Astrocyte (in vitro differentiated cells and primary cell): ENCODE measurements at regions not wholly inside any gene's neighbourhood (a gene's known extent, or its start where the extent isn't known, plus 50 kb on each side); places are given as distances from the start of the nearest gene placed in this dataset.

ENCODE experiments used
- DNase-seq: peaks from one replicate; pipeline ENCODE4 v3.0.0-alpha.2; 2010; ENCODE audit warnings: low read depth
- FAIRE-seq: peaks from 2 replicates; lab custom pipeline; 2011; peaks lifted over from hg19 to GRCh38; lab: Jason Lieb, UNC
- H2AFZ ChIP-seq: 2 replicates; pipeline ENCODE4 v1.6.0; 2012; ENCODE audit warnings: low read depth, low read length, inconsistent platforms
- H3K27ac ChIP-seq: 2 replicates; pipeline ENCODE4 v1.5.1; 2011; ENCODE audit warnings: low read depth, low read length, inconsistent platforms
- H3K27me3 ChIP-seq: 2 replicates; pipeline ENCODE4 v1.6.0; 2011; ENCODE audit warnings: low read length, inconsistent platforms; ENCODE audit not compliant: insufficient read depth
- H3K36me3 ChIP-seq: 2 replicates; pipeline ENCODE4 v1.5.1; 2011; ENCODE audit warnings: low read length, inconsistent platforms; ENCODE audit not compliant: insufficient read depth
- H3K4me1 ChIP-seq: 2 replicates; pipeline ENCODE4 v1.5.1; 2011; ENCODE audit warnings: low read length, inconsistent platforms; ENCODE audit not compliant: insufficient read depth
- H3K4me2 ChIP-seq: 2 replicates; pipeline ENCODE4 v1.6.0; 2012; ENCODE audit warnings: low read length, inconsistent platforms
- H3K4me3 ChIP-seq: 2 replicates; pipeline ENCODE4 v1.5.1; 2011; ENCODE audit warnings: low read depth, mild to moderate bottlenecking, low read length, inconsistent platforms; ENCODE audit not compliant: insufficient read depth
- H3K79me2 ChIP-seq: 2 replicates; pipeline ENCODE4 v1.6.0; 2012; ENCODE audit warnings: mild to moderate bottlenecking, low read length, inconsistent platforms; ENCODE audit not compliant: insufficient read depth
- H3K9ac ChIP-seq: 2 replicates; pipeline ENCODE4 v1.6.0; 2012; ENCODE audit warnings: mild to moderate bottlenecking, low read length, inconsistent platforms
- H3K9me3 ChIP-seq: 2 replicates; pipeline ENCODE4 v1.5.1; 2012; ENCODE audit warnings: low read depth, mild to moderate bottlenecking, low read length, inconsistent platforms; ENCODE audit not compliant: insufficient read depth
- H4K20me1 ChIP-seq: 2 replicates; pipeline ENCODE4 v1.6.0; 2012; ENCODE audit warnings: low read length, inconsistent platforms; ENCODE audit not compliant: insufficient read depth
- H3K27ac Mint-ChIP-seq: one replicate; pipeline ENCODE4 v1.8.0; 2021; ENCODE audit warnings: mild to moderate bottlenecking, mixed read lengths; ENCODE audit not compliant: unreplicated experiment
- H3K27me3 Mint-ChIP-seq: one replicate; pipeline ENCODE4 v1.8.0; 2021; ENCODE audit warnings: low read depth, mixed read lengths; ENCODE audit not compliant: unreplicated experiment
- H3K36me3 Mint-ChIP-seq: one replicate; pipeline ENCODE4 v1.8.0; 2021; ENCODE audit warnings: low read depth, mixed read lengths; ENCODE audit not compliant: unreplicated experiment
- H3K4me1 Mint-ChIP-seq: one replicate; pipeline ENCODE4 v1.8.0; 2021; ENCODE audit warnings: low read depth, mixed read lengths; ENCODE audit not compliant: unreplicated experiment
- H3K4me3 Mint-ChIP-seq: one replicate; pipeline ENCODE4 v1.8.0; 2021; ENCODE audit warnings: mild to moderate bottlenecking, moderate library complexity, mixed read lengths; ENCODE audit not compliant: unreplicated experiment
- H3K9me3 Mint-ChIP-seq: one replicate; pipeline ENCODE4 v1.8.0; 2021; ENCODE audit warnings: mild to moderate bottlenecking, mixed read lengths; ENCODE audit not compliant: unreplicated experiment
- EZH2 ChIP-seq: IDR thresholded peaks from 2 replicates; pipeline ENCODE4 v1.6.1; 2012; ENCODE audit warnings: mild to moderate bottlenecking, low read length, inconsistent platforms; ENCODE audit not compliant: insufficient read depth
- TF ChIP-seq, protein P1 (sequence below): IDR thresholded peaks from 2 replicates; pipeline ENCODE4 v1.5.1; 2011; ENCODE audit warnings: low read depth, mild to moderate bottlenecking, inconsistent platforms, low read length, moderate library complexity; ENCODE audit not compliant: insufficient read depth

DNA sequence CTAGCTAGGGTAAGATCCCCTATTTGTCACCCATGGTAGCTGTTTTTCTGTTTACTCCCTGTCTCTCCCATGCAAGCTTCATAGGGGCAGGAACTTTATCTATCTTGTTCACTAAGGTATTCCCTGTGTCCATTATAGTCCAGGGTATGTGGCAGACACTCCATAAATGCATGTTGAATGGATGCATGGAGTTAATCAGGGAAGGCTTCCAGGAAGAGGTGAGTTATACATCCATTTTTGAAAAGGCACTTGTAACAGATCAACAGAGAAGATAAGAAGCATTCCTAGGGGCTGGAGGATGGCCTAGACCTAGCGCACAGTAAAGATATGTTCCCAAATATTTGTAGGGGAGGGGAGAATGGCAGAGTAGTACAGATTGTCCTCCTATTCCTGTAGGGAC is 130.3 kb downstream of the BUD13 start:
- Histone ChIP-seq H3K9me3 (no peaks in the 10 kb centered on the region), H3K36me3 (no peaks in the 10 kb centered on the region), H3K27ac (no peak overlapping the region), H4K20me1 (no peaks in the 10 kb centered on the region), H3K79me2 (no peaks in the 10 kb centered on the region), H3K9ac (no peak overlapping the region), H3K4me2 (no peak overlapping the region), H3K4me1 (no peaks in the 10 kb centered on the region), H2AFZ (no peak overlapping the region), H3K27me3 (no peaks in the 10 kb centered on the region), H3K4me3 (no peak overlapping the region)
- Mint-ChIP-seq H3K4me1 (no peaks in the 10 kb centered on the region), H3K27ac (no peak overlapping the region), H3K36me3 (no peaks in the 10 kb centered on the region), H3K27me3 (peaks cover 22% of the 10 kb centered on the region), H3K4me3 (no peak overlapping the region), H3K9me3 (peaks cover 7% of the 10 kb centered on the region)
- no peak for TF ChIP-seq EZH2
- TF ChIP-seq, protein P1, sequence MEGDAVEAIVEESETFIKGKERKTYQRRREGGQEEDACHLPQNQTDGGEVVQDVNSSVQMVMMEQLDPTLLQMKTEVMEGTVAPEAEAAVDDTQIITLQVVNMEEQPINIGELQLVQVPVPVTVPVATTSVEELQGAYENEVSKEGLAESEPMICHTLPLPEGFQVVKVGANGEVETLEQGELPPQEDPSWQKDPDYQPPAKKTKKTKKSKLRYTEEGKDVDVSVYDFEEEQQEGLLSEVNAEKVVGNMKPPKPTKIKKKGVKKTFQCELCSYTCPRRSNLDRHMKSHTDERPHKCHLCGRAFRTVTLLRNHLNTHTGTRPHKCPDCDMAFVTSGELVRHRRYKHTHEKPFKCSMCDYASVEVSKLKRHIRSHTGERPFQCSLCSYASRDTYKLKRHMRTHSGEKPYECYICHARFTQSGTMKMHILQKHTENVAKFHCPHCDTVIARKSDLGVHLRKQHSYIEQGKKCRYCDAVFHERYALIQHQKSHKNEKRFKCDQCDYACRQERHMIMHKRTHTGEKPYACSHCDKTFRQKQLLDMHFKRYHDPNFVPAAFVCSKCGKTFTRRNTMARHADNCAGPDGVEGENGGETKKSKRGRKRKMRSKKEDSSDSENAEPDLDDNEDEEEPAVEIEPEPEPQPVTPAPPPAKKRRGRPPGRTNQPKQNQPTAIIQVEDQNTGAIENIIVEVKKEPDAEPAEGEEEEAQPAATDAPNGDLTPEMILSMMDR, result no peak
- FAIRE-seq (no peak), DNase-seq (no peak)

DNA sequence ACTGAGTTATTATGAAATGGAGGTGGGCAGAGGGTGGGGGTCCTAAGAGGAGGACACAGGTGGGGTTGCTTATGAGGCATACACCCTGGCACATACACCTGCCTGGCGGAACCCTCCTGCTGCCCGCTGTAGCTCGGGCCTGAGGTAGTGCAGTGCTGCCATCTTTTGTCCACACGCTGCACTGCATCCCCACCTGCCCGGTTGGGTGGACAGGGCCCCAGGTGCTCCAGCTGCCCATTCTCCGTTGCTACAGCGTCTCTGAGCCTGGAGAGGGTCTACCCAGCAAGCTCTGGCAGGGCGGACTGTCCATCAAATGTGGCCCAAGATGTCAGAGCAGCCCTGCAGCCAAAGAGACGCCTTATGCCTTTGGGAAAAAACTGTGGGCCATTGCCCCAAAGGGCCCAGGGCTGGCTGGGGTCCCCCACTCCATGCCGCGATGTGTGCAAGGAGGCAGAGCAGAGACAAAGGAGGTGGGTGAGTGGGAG is 131.2 kb downstream of the BUD13 start:
- H3K9ac ChIP-seq, result no peak overlapping the region
- H3K36me3 Mint-ChIP-seq, result no peaks in the 10 kb centered on the region
- no peak overlapping the region for H3K27ac Mint-ChIP-seq
- peaks cover 27% of the 10 kb centered on the region for H3K27me3 Mint-ChIP-seq
- no peaks in the 10 kb centered on the region for H3K9me3 ChIP-seq
- no peaks in the 10 kb centered on the region for H3K4me1 Mint-ChIP-seq
- no peak overlapping the region for H2AFZ ChIP-seq
- TF ChIP-seq EZH2, result no peak
- TF ChIP-seq, protein P1, result peak; percentile 58
- H3K4me2 ChIP-seq, result no peak overlapping the region
- H4K20me1 ChIP-seq, result no peaks in the 10 kb centered on the region
- no peak overlapping the region for H3K27ac ChIP-seq
- FAIRE-seq, result no peak
- H3K9me3 Mint-ChIP-seq, result peaks cover 2% of the 10 kb centered on the region
- DNase-seq, result no peak
- H3K27me3 ChIP-seq, result no peaks in the 10 kb centered on the region
- no peaks in the 10 kb centered on the region for H3K36me3 ChIP-seq
- H3K4me1 ChIP-seq, result no peaks in the 10 kb centered on the region
- H3K79me2 ChIP-seq, result no peaks in the 10 kb centered on the region
- no peak overlapping the region for H3K4me3 Mint-ChIP-seq
- H3K4me3 ChIP-seq, result no peak overlapping the region

DNA sequence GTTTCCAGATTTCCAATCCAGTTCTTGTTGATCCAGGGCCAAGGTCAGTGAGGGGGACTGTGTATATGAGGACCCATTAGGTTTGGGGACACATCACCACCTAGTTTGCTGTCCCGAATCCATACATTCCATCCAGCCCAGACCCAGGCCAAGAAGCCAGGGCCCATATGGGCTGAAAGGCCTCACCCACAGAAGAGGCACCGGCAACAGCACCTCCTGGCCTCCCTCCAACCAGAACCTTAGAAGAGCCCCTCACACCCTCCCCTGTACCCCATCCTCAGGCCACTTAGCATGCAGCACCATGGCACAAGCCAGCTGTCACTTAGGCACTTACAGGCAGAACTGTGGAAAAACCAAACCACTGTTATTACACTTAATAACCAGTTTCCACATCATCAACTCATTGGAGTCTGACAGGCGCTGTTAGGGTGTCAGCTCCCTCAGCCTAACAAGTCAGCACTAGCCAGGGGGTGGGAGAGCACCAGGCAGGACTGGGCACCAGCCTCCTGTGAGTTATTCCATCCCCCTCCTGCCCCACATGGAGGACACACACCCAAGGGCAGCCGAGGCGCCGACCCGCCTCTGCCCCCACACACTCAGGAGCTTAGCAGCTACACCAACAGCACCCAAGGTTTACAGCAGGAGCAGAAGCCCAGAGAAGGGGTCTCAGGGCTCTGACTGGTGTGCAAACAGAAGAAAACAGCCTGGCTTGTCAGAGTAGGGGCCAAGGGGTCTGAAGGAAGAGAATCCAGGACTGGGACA is 132.0 kb downstream of the BUD13 start:
- Mint-ChIP-seq H3K27me3 (peaks cover 35% of the 10 kb centered on the region), H3K27ac (no peak overlapping the region), H3K4me3 (no peak overlapping the region), H3K4me1 (no peaks in the 10 kb centered on the region), H3K36me3 (no peaks in the 10 kb centered on the region), H3K9me3 (peaks cover 2% of the 10 kb centered on the region)
- no peaks in the 10 kb centered on the region for H3K36me3 ChIP-seq
- TF ChIP-seq EZH2, result no peak
- TF ChIP-seq, protein P1, result no peak
- H3K4me2 ChIP-seq, result no peak overlapping the region
- no peaks in the 10 kb centered on the region for H3K4me1 ChIP-seq
- H3K79me2 ChIP-seq, result no peaks in the 10 kb centered on the region
- no peaks in the 10 kb centered on the region for H3K27me3 ChIP-seq
- no peak overlapping the region for H3K9ac ChIP-seq
- H4K20me1 ChIP-seq, result no peaks in the 10 kb centered on the region
- no peak for FAIRE-seq
- no peak overlapping the region for H2AFZ ChIP-seq
- DNase-seq, result no peak
- no peak overlapping the region for H3K27ac ChIP-seq
- H3K9me3 ChIP-seq, result no peaks in the 10 kb centered on the region
- no peak overlapping the region for H3K4me3 ChIP-seq
